ENCODE measurements at regions not wholly inside any gene's neighbourhood (a gene's known extent, or its start where the extent isn't known, plus 50 kb on each side); places are given as distances from the start of the nearest gene placed in this dataset.
"Not testable (repeated sequence)": the region's sequence is repeated elsewhere in the genome, so short reads cannot be mapped to it uniquely, and the experiment has no call there.

GRCh38 chr3:76514836-76515235 is 525.1 kb upstream of the ROBO2 start:
- H3K9me3 ChIP-seq (replicated peaks in 1 of 11) = peaks cover 0 to 49% (median 18%) of the 10 kb centered on the region in 11 experiments; a peak in 19 of 22 replicates
- TF ChIP-seq Cebpa-rat (IDR thresholded peaks at IDR 0.05) = no peak
- no peak overlapping the region for H3K4me2 ChIP-seq
- no peak overlapping the region for H3K4me3 ChIP-seq
- no peaks in the 10 kb centered on the region for H3K27me3 ChIP-seq
- H3K27ac ChIP-seq = no peak overlapping the region
- H3K9ac ChIP-seq = no peak overlapping the region
- H4K20me1 ChIP-seq = no peaks in the 10 kb centered on the region
- H3K36me3 ChIP-seq = no peaks in the 10 kb centered on the region; a peak in 1 of 22 replicates
- H3K4me1 ChIP-seq = no peaks in the 10 kb centered on the region; a peak in 1 of 20 replicates

- no peak overlapping the region for H3K9ac ChIP-seq
- H3K27me3 ChIP-seq = no peaks in the 10 kb centered on the region
- H3K4me3 ChIP-seq = no peak overlapping the region
- H3K9me3 ChIP-seq (replicated peaks in 1 of 11) = peaks cover 0 to 33% (median 14%) of the 10 kb centered on the region in 11 experiments; a peak in 13 of 22 replicates
- no peak overlapping the region; a peak in 3 of 22 replicates for H3K4me2 ChIP-seq
- H3K36me3 ChIP-seq = no peaks in the 10 kb centered on the region
- TF ChIP-seq Cebpa-rat (IDR thresholded peaks at IDR 0.05) = no peak
- H3K4me1 ChIP-seq = peaks cover 0 to 6% (median 0%) of the 10 kb centered on the region in 10 experiments; a peak in 2 of 20 replicates
- no peak overlapping the region for H3K27ac ChIP-seq
- H4K20me1 ChIP-seq = no peaks in the 10 kb centered on the region
These were observed 516.6 kb upstream of the ROBO2 start for GRCh38 chr3:76523337-76523736.

DNA sequence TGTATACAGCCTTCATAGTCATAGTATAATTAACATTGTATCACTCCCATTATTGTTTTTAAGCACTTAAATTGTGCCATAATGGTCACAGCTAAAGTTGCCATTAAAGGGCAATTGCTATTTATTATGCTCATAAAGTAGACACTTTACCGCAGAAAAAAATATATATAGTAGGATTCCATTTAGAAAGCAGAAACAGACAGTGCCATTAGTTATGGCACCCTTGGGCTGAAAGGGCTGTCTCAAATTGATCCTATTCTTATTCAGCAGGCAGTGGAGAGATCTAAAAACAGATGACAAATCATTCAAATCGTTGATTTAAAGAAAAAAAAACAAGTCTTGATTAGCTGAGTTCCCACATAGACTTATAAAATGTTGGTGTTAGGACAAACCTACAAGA is 514.2 kb upstream of the ROBO2 start:
- Histone ChIP-seq H3K4me3 (no peak overlapping the region), H3K36me3 (no peaks in the 10 kb centered on the region), H3K27me3 (no peaks in the 10 kb centered on the region), H3K4me2 (no peak overlapping the region), H3K9me3 (replicated peaks in 1 of 11) (peaks cover 0 to 26% (median 11%) of the 10 kb centered on the region in 11 experiments; a peak in 12 of 22 replicates), H3K9ac (no peak overlapping the region), H3K4me1 (peaks cover 0 to 6% (median 0%) of the 10 kb centered on the region in 10 experiments; a peak in 2 of 20 replicates), H3K27ac (no peak overlapping the region), H4K20me1 (no peaks in the 10 kb centered on the region)
- no peak for TF ChIP-seq Cebpa-rat (IDR thresholded peaks at IDR 0.05)

- no peak overlapping the region for H3K27ac ChIP-seq
- H3K4me3 ChIP-seq = no peak overlapping the region
- H3K4me1 ChIP-seq = peaks cover 0 to 6% (median 0%) of the 10 kb centered on the region in 10 experiments; a peak in 2 of 20 replicates
- no peaks in the 10 kb centered on the region for H3K36me3 ChIP-seq
- no peak overlapping the region for H3K9ac ChIP-seq
- no peaks in the 10 kb centered on the region for H3K27me3 ChIP-seq
- no peak overlapping the region for H3K4me2 ChIP-seq
- TF ChIP-seq Cebpa-rat (IDR thresholded peaks at IDR 0.05) = no peak
- peaks cover 0 to 16% (median 0%) of the 10 kb centered on the region in 11 experiments; a peak in 8 of 22 replicates for H3K9me3 ChIP-seq (replicated peaks in 1 of 11)
- no peaks in the 10 kb centered on the region for H4K20me1 ChIP-seq
These were observed 512.1 kb upstream of the ROBO2 start for GRCh38 chr3:76527773-76528172.

GRCh38 chr3:76532158-76532822 is 507.6 kb upstream of the ROBO2 start:
- Histone ChIP-seq H3K27ac (no peak overlapping the region), H3K36me3 (0 out of 22 replicates have a peak, but pooled peaks cover 0 to 4% (median 0%) of the 10 kb centered on the region in 11 experiments), H3K9me3 (replicated peaks in 1 of 11) (peaks cover 15 to 50% (median 34%) of the 10 kb centered on the region in 11 experiments; a peak in 20 of 22 replicates), H3K9ac (no peak overlapping the region), H3K27me3 (no peaks in the 10 kb centered on the region), H3K4me1 (peaks cover 0 to 4% (median 0%) of the 10 kb centered on the region in 10 experiments; a peak in 1 of 20 replicates), H4K20me1 (no peaks in the 10 kb centered on the region), H3K4me2 (no peak overlapping the region), H3K4me3 (no peak overlapping the region)
- no peak for TF ChIP-seq Cebpa-rat (IDR thresholded peaks at IDR 0.05)

- H4K20me1 ChIP-seq, H3K4me2 ChIP-seq, H3K27me3 ChIP-seq, H3K4me1 ChIP-seq, H3K27ac ChIP-seq, H3K9ac ChIP-seq, H3K4me3 ChIP-seq, H3K36me3 ChIP-seq: not testable (repeated sequence)
- H3K9me3 ChIP-seq (replicated peaks in 1 of 11) = peaks cover 23 to 60% (median 39%) of the 10 kb centered on the region in 11 experiments; a peak in 21 of 22 replicates
These were observed 506.2 kb upstream of the ROBO2 start for GRCh38 chr3:76533710-76534109.

GRCh38 chr3:76537857-76538256 is 502.0 kb upstream of the ROBO2 start:
- H3K4me2 ChIP-seq, H3K27ac ChIP-seq, H3K27me3 ChIP-seq, H3K4me3 ChIP-seq, H3K36me3 ChIP-seq, H3K9ac ChIP-seq, H4K20me1 ChIP-seq: not testable (repeated sequence)
- H3K4me1 ChIP-seq = peaks cover 0 to 22% (median 3%) of the 10 kb centered on the region in 10 experiments; a peak in 10 of 20 replicates
- H3K9me3 ChIP-seq (replicated peaks in 1 of 11) = peaks cover 23 to 67% (median 40%) of the 10 kb centered on the region in 11 experiments; a peak in 21 of 22 replicates

DNA sequence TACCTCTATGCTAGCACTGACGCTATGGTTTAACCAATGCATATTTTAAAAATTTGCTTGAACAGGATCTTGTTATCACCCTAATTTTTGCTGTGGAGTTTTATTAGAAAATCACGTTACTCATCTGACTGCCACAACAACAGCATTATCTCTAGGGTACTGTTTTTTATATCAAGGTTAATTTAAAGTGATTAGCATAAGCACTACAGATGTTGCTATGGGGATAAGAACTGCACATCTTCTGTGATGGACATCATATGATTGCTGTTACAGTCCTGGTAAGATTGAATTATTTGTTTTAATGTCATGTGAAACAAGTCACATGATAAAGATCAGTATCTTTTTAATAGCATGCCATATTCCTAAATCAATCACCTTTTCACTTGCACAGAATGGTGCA is 492.2 kb upstream of the ROBO2 start:
- Histone ChIP-seq H3K36me3 (peaks cover 0 to 21% (median 13%) of the 10 kb centered on the region in 11 experiments; a peak in 12 of 22 replicates), H3K27ac (no peak overlapping the region), H3K27me3 (no peaks in the 10 kb centered on the region), H4K20me1 (no peaks in the 10 kb centered on the region), H3K9me3 (replicated peaks in 1 of 11) (peaks cover 24 to 90% (median 52%) of the 10 kb centered on the region in 11 experiments), H3K4me1 (peaks cover 0 to 3% (median 0%) of the 10 kb centered on the region in 10 experiments; a peak in 3 of 20 replicates), H3K9ac (no peak overlapping the region), H3K4me3 (no peak overlapping the region), H3K4me2 (no peak overlapping the region)
- TF ChIP-seq Cebpa-rat (IDR thresholded peaks at IDR 0.05) = no peak

GRCh38 chr3:76550522-76551201 is 489.2 kb upstream of the ROBO2 start:
- Histone ChIP-seq H3K4me3 (peak overlapping the region in 1 of 10 experiments; percentile 23; a peak in 2 of 20 replicates), H3K9ac (no peak overlapping the region), H3K4me2 (no peak overlapping the region), H3K9me3 (replicated peaks in 1 of 11) (peaks cover 31 to 94% (median 54%) of the 10 kb centered on the region in 11 experiments), H3K27ac (no peak overlapping the region), H3K36me3 (peaks cover 0 to 21% (median 13%) of the 10 kb centered on the region in 11 experiments; a peak in 12 of 22 replicates), H4K20me1 (no peaks in the 10 kb centered on the region), H3K27me3 (no peaks in the 10 kb centered on the region), H3K4me1 (peaks cover 15 to 23% (median 20%) of the 10 kb centered on the region in 10 experiments)
- no peak for TF ChIP-seq Cebpa-rat (IDR thresholded peaks at IDR 0.05)

Measured in BLaER1 treated with 17β-estradiol and CSF1 and Interleukin-3, amounts not matched to agents 10 nM and 100 nM (cell line).